Fibroblast of skin of scalp (primary cell): ENCODE measurements at regions not wholly inside any gene's neighbourhood (a gene's known extent, or its start where the extent isn't known, plus 50 kb on each side); places are given as distances from the start of the nearest gene placed in this dataset.
A peak's percentile ranks its signal among the peaks of the same experiment; 100 is the strongest.

ENCODE experiments used
- DNase-seq: peaks from one replicate; pipeline ENCODE4 v3.0.0-alpha.2; 2013

DNA sequence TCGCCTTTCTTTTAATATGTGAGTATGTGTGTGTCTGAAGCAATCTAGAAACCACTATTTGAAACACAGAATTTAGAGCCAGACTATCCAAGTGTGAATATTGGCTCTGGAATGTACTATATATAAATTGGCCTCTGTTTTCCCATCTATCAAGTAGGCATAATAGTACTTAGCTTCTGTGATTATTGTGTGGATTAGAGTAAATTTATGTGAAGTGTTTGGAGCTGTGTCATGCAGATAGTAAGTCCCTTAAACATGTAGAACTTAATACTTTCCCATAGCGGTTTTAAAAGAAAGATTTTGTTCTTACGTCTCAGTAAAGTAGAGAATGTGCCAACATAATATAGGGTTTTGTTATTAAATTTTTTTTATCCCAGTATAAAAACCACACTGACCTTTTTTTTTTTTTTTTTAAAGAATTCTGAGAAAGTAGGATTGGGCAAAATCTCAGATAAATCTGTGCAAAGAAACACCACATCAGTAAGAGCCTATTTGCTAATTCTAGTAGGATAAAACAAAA lies 432.3 kb downstream of the RFC3 start:
- peak; percentile 44 for DNase-seq

DNA sequence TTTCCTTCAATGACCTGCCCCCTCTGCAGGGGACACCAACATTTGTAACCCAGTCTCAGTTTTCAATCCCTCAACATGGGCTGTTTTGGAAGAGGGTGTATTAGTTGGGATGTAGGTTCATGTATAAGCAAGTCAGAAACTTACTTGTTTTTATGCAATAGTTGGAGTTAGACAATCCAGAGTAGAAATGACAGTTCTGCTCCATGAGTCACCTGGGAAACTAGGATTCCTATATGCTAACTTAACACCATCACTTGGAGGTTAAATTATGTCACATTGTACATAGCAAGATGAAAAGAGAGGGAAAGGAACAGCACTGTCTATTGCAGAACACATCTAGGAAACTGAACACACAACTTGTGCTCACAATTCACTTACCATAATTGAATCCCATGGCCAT lies 436.4 kb downstream of the RFC3 start:
- DNase-seq: no peak

DNA sequence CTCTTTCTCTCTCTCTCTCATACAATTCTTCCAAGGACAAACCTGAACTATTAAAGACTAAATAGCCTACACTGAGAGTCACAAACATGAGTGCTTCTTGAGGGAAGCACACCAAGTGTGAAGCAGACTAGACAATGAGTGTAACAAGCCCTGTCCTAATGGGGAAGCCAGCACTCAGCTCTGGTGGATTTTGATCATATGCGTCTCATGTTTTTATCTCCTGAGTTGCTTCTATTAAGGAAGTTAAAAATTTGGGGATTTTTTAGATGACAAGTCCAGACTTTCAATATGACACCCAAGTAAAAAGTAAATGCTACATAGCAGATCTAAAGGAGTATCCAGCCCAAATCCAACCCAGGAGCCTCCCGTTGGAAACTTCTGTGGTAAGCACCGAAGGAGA lies 437.8 kb downstream of the RFC3 start:
- DNase-seq: no peak

GRCh38 chr13:34256236-34256635 lies 438.3 kb downstream of the RFC3 start:
- no peak for DNase-seq

- peak; percentile 6 for DNase-seq
Measured at GRCh38 chr13:34257966-34258365, 440.0 kb downstream of the RFC3 start.

GRCh38 chr13:34258646-34259386 lies 440.9 kb downstream of the RFC3 start:
- peak; percentile 77 for DNase-seq

GRCh38 chr13:34263681-34264080 lies 445.7 kb downstream of the RFC3 start:
- DNase-seq: no peak

DNA sequence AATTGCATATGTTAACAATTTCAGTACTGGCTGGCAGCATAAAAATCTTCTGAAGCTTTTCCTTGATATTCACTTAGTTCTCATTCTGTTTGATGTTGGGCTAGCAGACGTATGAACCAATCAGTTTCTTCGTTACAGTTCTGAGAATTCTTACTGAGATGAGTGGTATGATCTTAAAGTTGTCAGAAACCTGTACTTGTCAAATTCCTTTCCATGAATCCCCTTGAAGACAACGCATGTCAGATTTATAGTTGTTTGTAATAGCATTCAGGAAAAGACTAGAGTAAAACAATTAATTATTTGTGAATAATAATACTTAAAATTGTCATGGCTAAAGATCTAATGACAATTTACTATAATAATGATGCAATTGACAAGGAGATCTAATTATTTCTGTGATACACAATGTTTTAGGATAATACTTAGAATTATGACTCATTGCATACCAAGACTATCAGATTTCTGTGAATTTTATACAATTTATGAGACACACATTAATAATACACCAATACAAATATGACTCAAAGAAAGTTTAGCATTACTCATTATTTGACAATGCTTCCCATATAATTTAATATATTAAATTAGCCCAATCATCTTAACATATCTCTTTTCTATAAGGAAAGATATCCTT lies 447.2 kb downstream of the RFC3 start:
- peak; percentile 34 for DNase-seq

DNA sequence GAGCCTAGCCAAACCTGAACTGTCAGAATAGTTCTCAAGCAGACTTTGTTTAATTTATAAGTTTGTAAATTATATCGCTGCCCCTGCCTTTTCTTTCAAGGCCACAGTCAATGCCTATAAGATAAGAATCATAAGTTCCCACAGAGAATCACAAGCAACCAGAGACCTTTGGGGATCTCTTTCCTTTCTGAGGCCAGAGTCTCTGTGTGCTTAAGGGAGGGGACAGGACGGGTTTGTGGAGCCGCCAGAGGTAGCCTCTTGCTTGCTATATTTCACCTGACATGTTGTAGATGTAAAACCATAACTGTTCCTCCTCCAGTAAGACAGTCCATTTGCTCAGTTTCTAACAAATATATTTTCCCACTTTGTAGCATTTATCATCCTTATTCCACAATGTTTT lies 458.8 kb downstream of the RFC3 start:
- no peak for DNase-seq

GRCh38 chr13:34277936-34278335 lies 460.0 kb downstream of the RFC3 start:
- no peak for DNase-seq

- DNase-seq: no peak
Measured at GRCh38 chr13:34278780-34279179, 460.8 kb downstream of the RFC3 start.

DNA sequence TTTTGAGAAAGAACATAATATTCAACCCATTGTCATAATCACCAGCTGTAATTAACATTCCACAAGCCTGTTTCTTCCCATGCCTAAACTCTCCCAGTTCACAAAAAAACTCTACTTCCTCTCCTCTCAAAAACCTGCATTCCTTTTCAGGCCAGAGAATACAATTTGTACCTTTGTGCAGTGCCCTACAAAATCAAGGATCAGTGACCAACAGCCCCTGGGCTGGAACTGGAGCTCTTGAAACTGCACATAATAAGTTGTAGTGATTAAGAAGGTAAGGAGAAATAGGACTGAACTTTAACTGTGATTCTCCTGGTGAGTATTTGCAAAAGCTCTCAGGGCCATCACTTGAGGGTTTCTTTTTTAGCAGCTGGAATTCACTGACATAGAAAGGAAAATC lies 472.7 kb downstream of the RFC3 start:
- DNase-seq: no peak

GRCh38 chr13:34294483-34295129 lies 476.7 kb downstream of the RFC3 start:
- DNase-seq: no peak

DNA sequence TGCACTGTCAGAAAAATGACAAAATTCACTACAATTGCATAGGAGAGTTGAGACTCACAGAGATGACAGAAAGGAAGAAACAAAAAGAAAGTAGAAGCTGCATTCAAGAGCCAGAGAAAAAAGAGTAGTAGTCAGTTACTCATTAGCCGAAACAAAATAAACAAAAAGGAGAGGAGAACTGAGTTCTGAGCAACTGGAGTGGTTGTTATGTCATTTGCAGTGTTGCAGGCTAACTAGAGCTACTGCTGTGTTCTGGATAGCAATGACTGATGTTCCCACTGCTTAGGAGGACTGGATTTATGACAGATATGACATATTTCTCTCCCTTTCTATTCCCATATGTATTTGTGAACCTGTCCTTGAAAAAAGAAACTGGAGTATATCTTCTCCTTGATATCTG lies 482.6 kb downstream of the RFC3 start:
- DNase-seq: no peak

GRCh38 chr13:34302596-34302995 lies 484.6 kb downstream of the RFC3 start:
- DNase-seq: no peak

- DNase-seq: no peak
Measured at GRCh38 chr13:34303346-34303745, 485.4 kb downstream of the RFC3 start.

DNA sequence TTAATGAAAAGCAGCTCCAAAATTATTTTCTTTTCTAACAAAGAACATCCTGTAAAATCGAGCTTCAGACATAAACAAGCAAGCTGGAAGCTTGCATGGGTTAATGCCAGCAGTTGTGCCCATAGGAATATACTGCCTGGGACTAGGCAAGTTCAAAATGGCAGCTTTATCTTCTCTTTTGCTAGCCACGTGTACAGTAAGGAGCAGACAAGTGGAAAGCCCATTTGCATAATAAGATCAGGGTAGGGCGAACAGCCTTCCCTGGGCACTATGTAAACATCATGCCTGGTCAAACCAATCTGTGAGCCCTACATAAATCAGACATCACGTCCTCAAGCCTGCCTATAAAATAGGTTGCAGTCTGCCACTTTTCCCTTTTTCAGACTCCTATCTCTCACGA lies 489.7 kb downstream of the RFC3 start:
- no peak for DNase-seq

DNA sequence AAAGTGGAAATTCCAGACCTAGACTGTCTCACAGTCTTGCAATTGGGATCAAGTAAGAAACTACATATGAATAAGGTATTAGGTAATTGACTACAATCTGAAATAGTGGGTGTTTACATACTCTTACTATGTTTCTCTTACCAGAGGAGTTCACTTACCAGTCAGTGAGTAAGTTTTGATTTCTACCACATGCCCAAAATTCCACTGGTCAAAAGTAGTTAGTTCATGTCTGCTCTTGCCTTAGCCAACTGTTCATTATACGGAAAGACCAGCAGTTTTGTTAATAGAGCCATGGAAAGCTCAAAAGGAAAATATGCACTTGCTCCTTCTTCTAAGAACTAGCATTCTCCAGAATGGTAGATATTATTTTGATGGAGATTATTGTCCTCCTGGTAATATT lies 490.8 kb downstream of the RFC3 start:
- DNase-seq: peak; percentile 20

GRCh38 chr13:34310539-34310938 lies 492.6 kb downstream of the RFC3 start:
- DNase-seq: no peak

DNA sequence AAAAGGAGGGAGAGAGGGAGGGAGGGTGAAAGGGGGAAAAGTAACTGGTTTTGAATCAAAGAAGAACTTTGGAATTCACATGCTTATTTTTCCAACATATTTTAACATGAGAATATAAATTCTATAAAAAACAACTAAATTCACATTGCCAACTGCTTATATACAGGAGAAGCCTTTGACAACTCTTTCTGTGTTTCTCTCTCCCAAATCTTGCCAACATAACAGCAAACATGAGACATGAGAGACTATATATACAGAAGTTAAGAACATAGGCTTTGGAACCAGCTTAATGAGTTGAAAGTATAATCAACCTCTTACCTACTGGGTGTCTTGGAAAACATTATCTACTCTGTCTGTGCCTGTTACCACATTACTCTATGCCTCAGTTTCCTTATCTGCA lies 493.3 kb downstream of the RFC3 start:
- no peak for DNase-seq

DNA sequence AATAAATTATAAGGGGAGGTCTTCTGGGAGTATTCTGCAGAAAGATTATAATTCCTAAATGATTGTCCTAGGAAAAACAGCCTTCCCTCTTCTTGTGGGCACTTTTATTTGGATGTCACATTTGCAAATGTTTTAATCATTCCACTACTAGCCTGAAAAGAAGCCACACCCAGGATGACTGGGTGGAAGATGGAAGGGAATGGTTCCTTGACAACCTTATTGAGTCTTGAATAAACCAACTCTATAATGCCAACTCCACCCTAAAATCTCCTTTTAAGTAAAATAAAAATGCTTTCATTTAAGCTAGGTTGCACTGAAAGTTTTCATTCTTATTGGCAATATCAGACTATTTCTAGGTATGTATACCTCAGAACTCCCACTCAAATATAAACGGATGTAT lies 494.6 kb downstream of the RFC3 start:
- DNase-seq: no peak

GRCh38 chr13:34320084-34320483 lies 502.1 kb downstream of the RFC3 start:
- no peak for DNase-seq

- no peak for DNase-seq
Measured at GRCh38 chr13:34322014-34322742, 504.2 kb downstream of the RFC3 start.
